ENCODE measurements at regions not wholly inside any gene's neighbourhood (a gene's known extent, or its start where the extent isn't known, plus 50 kb on each side); places are given as distances from the start of the nearest gene placed in this dataset.

DNA sequence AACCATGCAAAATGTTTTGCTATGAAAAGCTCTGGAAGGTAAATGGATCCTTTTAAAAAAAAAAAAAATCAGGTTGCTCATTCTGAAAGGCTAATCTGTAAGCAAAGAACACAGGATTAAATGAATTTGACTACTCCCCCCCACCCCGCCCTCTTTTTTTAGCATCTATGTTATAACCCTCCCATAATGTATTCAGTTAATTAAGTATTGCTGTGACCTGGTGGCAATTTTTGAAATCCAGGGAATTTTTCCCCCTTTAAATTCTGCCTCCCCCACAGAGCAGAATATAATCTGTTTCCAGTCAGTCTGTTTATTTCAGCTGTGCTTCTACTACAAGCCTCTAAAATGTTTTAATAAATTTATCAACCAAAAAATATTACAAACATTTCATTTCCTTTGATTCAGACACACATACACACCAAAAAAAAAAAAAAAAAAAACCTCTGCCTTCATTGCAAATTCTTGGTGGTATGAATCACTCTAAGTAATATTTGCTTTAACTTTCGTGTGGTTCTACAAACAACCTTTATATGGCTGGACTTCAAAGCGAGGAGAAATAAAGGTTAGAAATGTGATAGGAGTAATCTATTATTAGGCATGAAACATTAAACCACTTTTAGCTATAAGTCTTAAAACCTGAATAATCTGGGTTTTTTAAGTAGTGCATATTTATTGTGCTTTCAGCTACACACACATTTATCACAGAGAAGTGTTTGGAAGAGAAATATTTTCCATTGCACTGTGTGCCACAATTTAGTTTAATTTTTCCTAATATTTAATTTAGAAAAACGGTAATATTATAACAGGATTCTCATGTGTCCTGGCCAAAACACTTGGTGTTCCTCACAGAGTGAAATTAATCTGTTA is 64.4 kb upstream of the ARID5B start:
- Histone ChIP-seq H3K27me3 (ENCODE audit: insufficient read depth, low read length) (no peaks in the 10 kb centered on the region; the same call in 1 of the 2 replicates), H2BK12ac (ENCODE audit: insufficient read length, low read depth, low read length) (no peak overlapping the region), H4K91ac (ENCODE audit: insufficient read length, low read depth, low read length) (no peak overlapping the region), H3T11ph (ENCODE audit: low read length) (no peak overlapping the region), H2BK15ac (ENCODE audit: low read depth, low read length) (no peak overlapping the region), H3K79me1 (ENCODE audit: insufficient read depth, low read depth, low read length, poor library complexity, severe bottlenecking) (no peaks in the 10 kb centered on the region), H2AK5ac (ENCODE audit: insufficient read length, low read length) (no peak overlapping the region), H3K27ac (ENCODE audit: insufficient read length, low read depth, low read length) (no peak overlapping the region), H3K4me2 (ENCODE audit: insufficient read depth, insufficient read length, low read length) (no peak overlapping the region), H3K79me2 (ENCODE audit: insufficient read depth, low read length) (no peaks in the 10 kb centered on the region), H3K4ac (ENCODE audit: low read depth, low read length) (no peak overlapping the region), H3K9ac (ENCODE audit: extremely low read depth, insufficient read length, low read length) (no peak overlapping the region), H4K20me1 (ENCODE audit: control insufficient read depth, insufficient read depth, insufficient read length) (no peaks in the 10 kb centered on the region), H3K14ac (ENCODE audit: insufficient read depth, low read length) (no peak overlapping the region), H2AFZ (ENCODE audit: low read length) (no peak overlapping the region), H2BK20ac (ENCODE audit: low read depth, low read length, poor library complexity, severe bottlenecking) (no peak overlapping the region), H3K9me3 (ENCODE audit: control insufficient read depth, low read depth, low read length) (no peaks in the 10 kb centered on the region), H3K18ac (ENCODE audit: insufficient read length, low read depth, low read length) (no peak overlapping the region), H4K5ac (ENCODE audit: insufficient read length, low read depth, low read length) (no peak overlapping the region), H2BK120ac (ENCODE audit: low read depth, low read length, poor library complexity, severe bottlenecking) (no peak overlapping the region), H4K8ac (replicated peaks; ENCODE audit: insufficient read length, low read depth, low read length) (no peak overlapping the region), H3K56ac (ENCODE audit: insufficient read length, low read depth, low read length) (no peak overlapping the region), H3K4me1 (ENCODE audit: insufficient read depth, low read length) (no peaks in the 10 kb centered on the region), H2BK5ac (ENCODE audit: insufficient read length, low read length) (no peak overlapping the region), H3K23me2 (ENCODE audit: insufficient read length, low read depth, low read length, poor library complexity, severe bottlenecking) (no peaks in the 10 kb centered on the region), H3K23ac (ENCODE audit: insufficient read length, low read depth, low read length) (no peak overlapping the region)
- no CpG with 5 or more reads among the region's 4 CpGs for WGBS (ENCODE audit: extremely low coverage, insufficient read length, low lambda C conversion rate)
- Mint-ChIP-seq H3K9me3 (no peaks in the 10 kb centered on the region; a peak in 1 of 5 replicates), H3K4me1 (peaks cover 0 to 15% of the 10 kb centered on the region in 2 experiments; a peak in 2 of 4 replicates), H3K4me3 (no peak overlapping the region), H3K27ac (no peak overlapping the region), H3K27me3 (ENCODE audit: low read depth) (peaks cover 11% of the 10 kb centered on the region), H3K36me3 (ENCODE audit: insufficient read depth in 1 of 3, low read depth in 3 of 3) (no peaks in the 10 kb centered on the region)
- no peak for DNase-seq
- TF ChIP-seq, protein P1, sequence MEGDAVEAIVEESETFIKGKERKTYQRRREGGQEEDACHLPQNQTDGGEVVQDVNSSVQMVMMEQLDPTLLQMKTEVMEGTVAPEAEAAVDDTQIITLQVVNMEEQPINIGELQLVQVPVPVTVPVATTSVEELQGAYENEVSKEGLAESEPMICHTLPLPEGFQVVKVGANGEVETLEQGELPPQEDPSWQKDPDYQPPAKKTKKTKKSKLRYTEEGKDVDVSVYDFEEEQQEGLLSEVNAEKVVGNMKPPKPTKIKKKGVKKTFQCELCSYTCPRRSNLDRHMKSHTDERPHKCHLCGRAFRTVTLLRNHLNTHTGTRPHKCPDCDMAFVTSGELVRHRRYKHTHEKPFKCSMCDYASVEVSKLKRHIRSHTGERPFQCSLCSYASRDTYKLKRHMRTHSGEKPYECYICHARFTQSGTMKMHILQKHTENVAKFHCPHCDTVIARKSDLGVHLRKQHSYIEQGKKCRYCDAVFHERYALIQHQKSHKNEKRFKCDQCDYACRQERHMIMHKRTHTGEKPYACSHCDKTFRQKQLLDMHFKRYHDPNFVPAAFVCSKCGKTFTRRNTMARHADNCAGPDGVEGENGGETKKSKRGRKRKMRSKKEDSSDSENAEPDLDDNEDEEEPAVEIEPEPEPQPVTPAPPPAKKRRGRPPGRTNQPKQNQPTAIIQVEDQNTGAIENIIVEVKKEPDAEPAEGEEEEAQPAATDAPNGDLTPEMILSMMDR (conservative IDR thresholded peaks at IDR 0.05), result no peak
